ENCODE measurements at regions not wholly inside any gene's neighbourhood (a gene's known extent, or its start where the extent isn't known, plus 50 kb on each side); places are given as distances from the start of the nearest gene placed in this dataset.

GRCh38 chrX:122196343-122196742 is 987.7 kb upstream of the GRIA3 start:
- Histone ChIP-seq H3K79me2 (ENCODE audit: control insufficient read depth, insufficient read depth, low read length) (no peaks in the 10 kb centered on the region), H3K9ac (ENCODE audit: insufficient read depth in 1 of 2, low read depth in 2 of 2, low read length in 2 of 2) (no peak overlapping the region), H2AFZ (ENCODE audit: low read depth, low read length) (no peak overlapping the region), H3K9me3 (replicated peaks; ENCODE audit: control insufficient read depth, insufficient read depth, low read depth, low read length) (no peaks in the 10 kb centered on the region), H3K9me1 (ENCODE audit: control insufficient read depth, insufficient read depth, low read length) (no peaks in the 10 kb centered on the region), H3K4me3 (no peak overlapping the region), H3K27ac (ENCODE audit: extremely low read depth, low read depth, low read length) (no peak overlapping the region), H3K36me3 (ENCODE audit: control insufficient read depth, insufficient read depth, low read length) (no peaks in the 10 kb centered on the region), H4K20me1 (replicated peaks; ENCODE audit: control insufficient read depth, insufficient read depth, low read length) (no peaks in the 10 kb centered on the region), H3K4me1 (replicated peaks in 1 of 2; ENCODE audit: control insufficient read depth in 2 of 2, insufficient read depth in 2 of 2, low read length in 2 of 2) (no peaks in the 10 kb centered on the region), H3K4me2 (ENCODE audit: insufficient read depth, low read length) (no peak overlapping the region), H3K27me3 (ENCODE audit: control insufficient read depth in 2 of 2, insufficient read depth in 2 of 2, low read length in 2 of 2) (no peaks in the 10 kb centered on the region)
- FAIRE-seq (no peak), ATAC-seq (no peak), DNase-seq (ENCODE audit: extremely low read depth in 1 of 4, low spot score in 3 of 4) (no peak)
- BruUV-seq (replicated peaks): no TSS peak
- ChIA-PET CTCF (ENCODE audit: low intra/inter-chr PET ratio) (no interaction called here), POLR2A (no interaction called here)
- WGBS (ENCODE audit: insufficient coverage, low coverage, missing lambda C conversion rate): 0% methylated on average over 5 of the region's 5 CpGs
- intact Hi-C loops (cut with micrococcal nuclease) (no loop called here), in situ Hi-C loops (cut with MboI) (no loop called here)
- TF ChIP-seq AFF4 (CRISPR knock-in tag; IDR thresholded peaks at IDR 0.05) (no peak), ARID2 (IDR thresholded peaks at IDR 0.05) (no peak), ZNF511 (CRISPR knock-in tag; IDR thresholded peaks at IDR 0.05) (no peak), E2F1 (CRISPR knock-in tag; IDR thresholded peaks at IDR 0.05) (no peak), SAFB2 (IDR thresholded peaks at IDR 0.05; ENCODE audit: borderline replicate concordance, low read depth, low read length, severe bottlenecking) (no peak), LARP7 (IDR thresholded peaks at IDR 0.05) (no peak), TOE1 (IDR thresholded peaks at IDR 0.05; ENCODE audit: borderline replicate concordance) (no peak), TOE1 (CRISPR knock-in tag; IDR thresholded peaks at IDR 0.05; ENCODE audit: borderline replicate concordance, low read depth) (no peak), ESRRA (IDR thresholded peaks at IDR 0.05; ENCODE audit: borderline replicate concordance, low read depth) (no peak), ARHGAP35 (IDR thresholded peaks at IDR 0.05; ENCODE audit: partially characterized antibody) (no peak), E2F4 (CRISPR knock-in tag; IDR thresholded peaks at IDR 0.05; ENCODE audit: low read depth) (no peak), ZBTB17 (CRISPR knock-in tag; IDR thresholded peaks at IDR 0.05) (no peak), ZNF76 (CRISPR knock-in tag; IDR thresholded peaks at IDR 0.05; ENCODE audit: borderline replicate concordance) (no peak), FOXP4 (CRISPR knock-in tag; IDR thresholded peaks at IDR 0.05; ENCODE audit: borderline replicate concordance) (no peak), DACH1 (IDR thresholded peaks at IDR 0.05; ENCODE audit: partially characterized antibody) (no peak), ZNF324 (CRISPR knock-in tag; IDR thresholded peaks at IDR 0.05) (no peak)

Data from K562 (cell line).